Muscle of leg (tissue), 3 donors: ENCODE measurements at regions not wholly inside any gene's neighbourhood (a gene's known extent, or its start where the extent isn't known, plus 50 kb on each side); places are given as distances from the start of the nearest gene placed in this dataset.
A peak's percentile ranks its signal among the peaks of the same experiment; 100 is the strongest.
"Not testable (repeated sequence)": the region's sequence is repeated elsewhere in the genome, so short reads cannot be mapped to it uniquely, and the experiment has no call there.

ENCODE experiments used
- DNase-seq: peaks from one replicate; pipeline ENCODE4 v3.0.0; 2013
- H3K27ac ChIP-seq: one replicate; pipeline ENCODE4 v1.5.1; 2013; ENCODE audit warnings: mild to moderate bottlenecking, low read length, control low read depth
- H3K27me3 ChIP-seq: one replicate; pipeline ENCODE4 v1.6.1; 2013; ENCODE audit warnings: low read length; ENCODE audit not compliant: control insufficient read depth, insufficient read depth
- H3K36me3 ChIP-seq: one replicate; pipeline ENCODE4 v1.6.1; 2013; ENCODE audit warnings: low read length; ENCODE audit not compliant: control insufficient read depth, insufficient read depth
- H3K4me1 ChIP-seq: one replicate; pipeline ENCODE4 v1.6.1; 2013; ENCODE audit warnings: low read length; ENCODE audit not compliant: control insufficient read depth, insufficient read depth
- H3K4me3 ChIP-seq: one replicate; pipeline ENCODE4 v1.5.1; 2013; ENCODE audit warnings: low read length, control low read depth
- H3K9me3 ChIP-seq: replicated peaks from 2 replicates; pipeline ENCODE4 v1.6.1; 2013; ENCODE audit warnings: low read depth, low read length; ENCODE audit not compliant: control insufficient read depth
- whole genome bisulfite sequencing: methylation state at CpG from one replicate; pipeline ENCODE4 v1.1.5; 2013; ENCODE audit warnings: missing lambda C conversion rate; ENCODE audit not compliant: insufficient coverage; 5-methylcytosine and 5-hydroxymethylcytosine counted together

DNA sequence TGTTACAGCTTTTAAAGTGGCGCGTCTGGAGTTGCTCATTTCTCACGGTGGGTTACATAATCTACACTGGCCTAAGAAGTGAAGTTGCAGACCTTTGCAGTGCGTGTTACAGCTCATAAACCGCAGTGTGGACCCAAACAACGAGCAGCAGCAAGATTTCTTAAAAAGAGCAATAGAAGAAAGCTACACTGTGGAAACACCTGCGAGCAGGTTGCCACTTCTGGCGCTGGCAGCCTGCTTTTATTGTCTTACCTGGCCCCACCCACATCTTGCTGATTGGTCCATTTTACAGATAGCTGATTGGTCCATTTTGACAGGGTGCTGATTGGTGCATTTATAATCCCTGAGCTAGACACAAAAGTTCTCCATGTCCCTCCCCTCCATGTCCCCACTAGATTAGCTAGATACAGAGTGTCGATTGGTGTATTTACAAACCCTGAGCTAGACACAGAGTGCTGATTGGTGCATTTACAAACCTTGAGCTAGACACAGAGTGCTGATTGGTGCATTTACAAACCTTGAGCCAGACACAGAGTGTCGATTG is 462.9 kb upstream of the JARID2 start:
- H3K9me3 ChIP-seq, H3K27ac ChIP-seq, H3K36me3 ChIP-seq, DNase-seq, H3K27me3 ChIP-seq, H3K4me3 ChIP-seq, H3K4me1 ChIP-seq: not testable (repeated sequence)
- 90% methylated on average over 9 of the region's 10 CpGs for WGBS

GRCh38 chr6:14783594-14783993 is 462.3 kb upstream of the JARID2 start:
- 95% methylated on average over 35 of the region's 35 CpGs for WGBS
- Histone ChIP-seq H3K4me3 (no peak overlapping the region), H3K4me1 (no peaks in the 10 kb centered on the region), H3K36me3 (no peaks in the 10 kb centered on the region), H3K27ac (no peak overlapping the region), H3K27me3 (peaks cover 6% of the 10 kb centered on the region), H3K9me3 (no peaks in the 10 kb centered on the region)
- DNase-seq: no peak

- Histone ChIP-seq H3K9me3 (no peaks in the 10 kb centered on the region), H3K4me3 (no peak overlapping the region), H3K27me3 (peaks cover 6% of the 10 kb centered on the region), H3K36me3 (no peaks in the 10 kb centered on the region), H3K4me1 (no peaks in the 10 kb centered on the region), H3K27ac (no peak overlapping the region)
- no peak for DNase-seq
- WGBS: 51% methylated on average over 8 of the region's 15 CpGs
These were observed 461.0 kb upstream of the JARID2 start for GRCh38 chr6:14784596-14785492.

DNA sequence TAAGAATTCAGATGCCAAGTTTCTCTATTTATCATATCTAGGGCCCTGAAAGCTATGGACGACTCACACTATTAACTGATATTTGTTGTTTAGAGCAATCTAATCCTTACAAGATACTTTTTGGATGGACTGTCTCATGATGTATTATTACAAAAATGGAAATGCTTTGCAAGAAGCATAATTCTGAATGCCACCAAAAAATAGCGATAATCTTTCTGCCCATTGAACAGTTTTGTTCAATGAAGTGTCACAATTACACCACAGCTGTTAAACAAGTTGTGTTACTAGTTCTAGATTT is 460.4 kb upstream of the JARID2 start:
- Histone ChIP-seq H3K36me3 (no peaks in the 10 kb centered on the region), H3K27ac (no peak overlapping the region), H3K9me3 (no peaks in the 10 kb centered on the region), H3K4me3 (no peak overlapping the region), H3K4me1 (no peaks in the 10 kb centered on the region), H3K27me3 (peaks cover 6% of the 10 kb centered on the region)
- WGBS: no CpG with 5 or more reads among the region's 2 CpGs
- DNase-seq: no peak

DNA sequence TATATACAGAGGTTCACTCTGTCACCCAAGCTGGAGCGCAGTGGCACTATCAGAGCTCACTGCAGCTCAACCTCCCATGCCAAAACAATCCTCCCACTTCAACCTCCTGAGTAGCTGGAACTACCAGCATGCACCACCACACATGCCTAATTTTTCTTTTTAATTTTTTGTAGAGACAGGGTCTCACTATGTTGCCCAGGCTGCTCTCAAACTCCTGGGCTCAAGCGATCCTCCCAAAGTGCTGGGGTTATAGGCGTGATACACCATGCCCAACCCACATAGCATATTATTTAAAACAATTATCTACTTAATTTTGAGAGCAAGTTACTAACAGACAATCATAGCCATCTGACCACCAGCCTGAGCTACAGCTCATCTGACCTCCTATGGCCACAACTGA is 459.9 kb upstream of the JARID2 start:
- no CpG with 5 or more reads among the region's 3 CpGs for WGBS
- Histone ChIP-seq H3K9me3 (no peaks in the 10 kb centered on the region), H3K36me3 (no peaks in the 10 kb centered on the region), H3K4me3 (no peak overlapping the region), H3K27ac (no peak overlapping the region), H3K27me3 (peaks cover 6% of the 10 kb centered on the region), H3K4me1 (no peaks in the 10 kb centered on the region)
- DNase-seq: no peak

- Histone ChIP-seq H3K4me3 (no peak overlapping the region), H3K4me1 (no peaks in the 10 kb centered on the region), H3K9me3 (no peaks in the 10 kb centered on the region), H3K36me3 (no peaks in the 10 kb centered on the region), H3K27ac (no peak overlapping the region), H3K27me3 (peaks cover 6% of the 10 kb centered on the region)
- DNase-seq: no peak
- no CpG with 5 or more reads among the region's 3 CpGs for WGBS
These were observed 459.4 kb upstream of the JARID2 start for GRCh38 chr6:14786455-14786854.

GRCh38 chr6:14787250-14787649 is 458.6 kb upstream of the JARID2 start:
- H3K4me1 ChIP-seq: no peaks in the 10 kb centered on the region

GRCh38 chr6:14787677-14788076 is 458.2 kb upstream of the JARID2 start:
- Histone ChIP-seq H3K4me3 (no peak overlapping the region), H3K36me3 (no peaks in the 10 kb centered on the region), H3K27me3 (peaks cover 6% of the 10 kb centered on the region), H3K9me3 (no peaks in the 10 kb centered on the region), H3K4me1 (peaks cover 2% of the 10 kb centered on the region), H3K27ac (no peak overlapping the region)
- WGBS: 88% methylated on average over 1 of the region's 2 CpGs
- no peak for DNase-seq

More at GRCh38 chr6:14787250-14787649, 458.6 kb upstream of the JARID2 start:
- Histone ChIP-seq H3K36me3 (no peaks in the 10 kb centered on the region), H3K27me3 (peaks cover 6% of the 10 kb centered on the region), H3K4me3 (no peak overlapping the region), H3K9me3 (no peaks in the 10 kb centered on the region), H3K27ac (no peak overlapping the region)
- 80% methylated on average over 2 of the region's 2 CpGs for WGBS
- no peak for DNase-seq

- no peak for DNase-seq
- Histone ChIP-seq H3K27ac (no peak overlapping the region), H3K27me3 (peaks cover 4% of the 10 kb centered on the region), H3K4me3 (no peak overlapping the region), H3K36me3 (no peaks in the 10 kb centered on the region), H3K9me3 (no peaks in the 10 kb centered on the region), H3K4me1 (peaks cover 2% of the 10 kb centered on the region)
- WGBS: no CpG with 5 or more reads among the region's 4 CpGs
These were observed 455.9 kb upstream of the JARID2 start for GRCh38 chr6:14789996-14790395.

GRCh38 chr6:14790976-14791375 is 454.9 kb upstream of the JARID2 start:
- no peak overlapping the region for H3K27ac ChIP-seq
- no peaks in the 10 kb centered on the region for H3K36me3 ChIP-seq
- H3K27me3 ChIP-seq: peaks cover 4% of the 10 kb centered on the region
- no CpG with 5 or more reads among the region's 1 CpG for WGBS
- H3K4me1 ChIP-seq: peaks cover 2% of the 10 kb centered on the region
- DNase-seq: peak; percentile 74
- no peaks in the 10 kb centered on the region for H3K9me3 ChIP-seq
- no peak overlapping the region for H3K4me3 ChIP-seq
